H4 (cell line): ENCODE measurements at regions not wholly inside any gene's neighbourhood (a gene's known extent, or its start where the extent isn't known, plus 50 kb on each side); places are given as distances from the start of the nearest gene placed in this dataset.

ENCODE experiments used
- DNase-seq: peaks from one replicate; pipeline ENCODE4 v3.0.0-alpha.2; 2015; ENCODE audit warnings: low spot score

- DNase-seq: no peak
Observed at GRCh38 chr2:205902041-205902899, 183.7 kb downstream of the INO80D start.

DNA sequence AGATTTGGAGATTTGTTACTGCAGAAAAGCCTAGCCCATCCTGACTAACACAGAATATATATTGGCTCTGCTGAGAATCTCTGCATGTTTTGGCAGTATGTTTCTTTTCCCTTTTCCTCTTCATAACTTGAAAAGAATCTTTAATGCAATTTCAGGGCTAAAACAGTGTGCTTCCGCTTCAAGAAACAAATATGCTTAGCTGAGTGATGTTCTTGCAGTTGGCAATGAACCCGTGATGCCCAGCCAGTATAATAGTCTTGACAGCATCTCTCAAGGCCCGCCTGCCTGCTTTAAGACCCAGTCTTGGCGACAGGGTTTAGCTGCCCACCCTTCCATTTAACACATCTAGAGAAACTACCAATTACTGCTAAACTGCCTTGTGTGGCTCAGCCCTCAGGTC lies 184.5 kb downstream of the INO80D start:
- no peak for DNase-seq

- DNase-seq: no peak
Observed at GRCh38 chr2:205898744-205899143, 187.2 kb downstream of the INO80D start.

GRCh38 chr2:205895981-205896655 lies 189.9 kb downstream of the INO80D start:
- DNase-seq: no peak

DNA sequence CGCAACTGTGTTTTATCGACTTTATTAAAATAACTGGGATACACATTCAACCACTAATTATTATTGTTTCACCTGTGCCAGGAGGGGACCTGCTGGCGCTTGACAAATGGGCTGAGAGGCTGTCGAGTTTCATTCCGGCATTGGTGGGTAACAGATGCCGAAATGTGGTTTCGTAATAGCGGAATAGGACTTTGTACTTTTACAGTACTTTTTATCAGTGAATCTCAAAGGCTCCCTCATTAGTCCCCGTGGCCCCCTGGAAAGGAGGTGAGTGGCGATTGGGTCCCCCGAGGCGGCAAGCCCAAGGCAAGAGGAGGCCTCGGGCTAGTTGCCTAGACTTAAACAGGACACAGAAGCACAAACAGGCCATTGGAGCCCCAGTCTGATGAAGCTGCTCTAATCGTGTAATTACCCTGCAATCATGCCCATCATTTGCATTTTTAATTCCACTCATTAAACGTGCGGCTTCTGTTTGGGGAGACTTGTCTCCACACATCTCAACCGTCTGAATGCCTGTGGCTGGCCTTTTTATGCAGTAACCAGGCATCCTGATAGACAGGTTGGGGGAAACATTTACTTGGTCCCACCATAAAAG lies 193.2 kb downstream of the INO80D start:
- DNase-seq: no peak

DNA sequence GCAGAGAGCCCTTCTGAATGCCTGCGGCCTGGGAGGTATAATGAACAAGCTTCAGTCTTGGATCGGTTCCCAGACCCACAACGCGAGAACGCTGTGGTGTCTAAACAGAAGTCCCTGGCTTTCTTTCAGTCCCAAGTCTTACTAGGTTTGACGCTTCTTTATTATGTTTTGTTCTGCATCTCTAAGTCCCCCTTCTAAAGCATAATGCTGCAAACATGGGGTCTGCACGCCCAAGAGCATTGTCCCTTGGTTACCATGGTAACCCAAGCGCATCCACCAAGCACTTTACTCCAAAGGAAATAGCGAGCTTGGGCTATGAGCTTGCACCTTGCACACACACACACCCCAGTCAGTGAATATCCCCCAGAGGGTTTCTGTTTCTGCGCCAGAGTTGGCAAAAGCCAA lies 193.7 kb downstream of the INO80D start:
- peak; percentile 39 for DNase-seq

DNA sequence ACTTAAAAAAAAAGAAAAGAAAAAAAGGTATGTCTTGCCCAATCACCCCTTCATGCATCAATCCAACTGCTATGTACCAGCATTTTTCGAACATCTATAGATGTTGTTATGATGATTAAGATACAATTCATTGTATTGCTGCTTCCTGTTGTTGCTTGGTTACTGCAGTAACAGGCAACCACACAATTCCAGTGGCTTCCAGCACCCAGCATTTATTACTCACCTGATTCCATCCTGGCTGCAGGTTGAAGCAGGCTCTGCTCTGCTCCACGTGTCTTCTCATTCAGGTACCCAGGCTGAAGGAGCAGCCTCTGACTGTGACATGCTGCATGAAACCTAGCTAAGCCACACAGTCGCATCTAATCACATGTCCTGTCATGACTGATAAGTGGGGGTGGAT lies 196.9 kb downstream of the INO80D start:
- no peak for DNase-seq

GRCh38 chr2:205887637-205888036 lies 198.3 kb downstream of the INO80D start:
- DNase-seq: no peak

DNA sequence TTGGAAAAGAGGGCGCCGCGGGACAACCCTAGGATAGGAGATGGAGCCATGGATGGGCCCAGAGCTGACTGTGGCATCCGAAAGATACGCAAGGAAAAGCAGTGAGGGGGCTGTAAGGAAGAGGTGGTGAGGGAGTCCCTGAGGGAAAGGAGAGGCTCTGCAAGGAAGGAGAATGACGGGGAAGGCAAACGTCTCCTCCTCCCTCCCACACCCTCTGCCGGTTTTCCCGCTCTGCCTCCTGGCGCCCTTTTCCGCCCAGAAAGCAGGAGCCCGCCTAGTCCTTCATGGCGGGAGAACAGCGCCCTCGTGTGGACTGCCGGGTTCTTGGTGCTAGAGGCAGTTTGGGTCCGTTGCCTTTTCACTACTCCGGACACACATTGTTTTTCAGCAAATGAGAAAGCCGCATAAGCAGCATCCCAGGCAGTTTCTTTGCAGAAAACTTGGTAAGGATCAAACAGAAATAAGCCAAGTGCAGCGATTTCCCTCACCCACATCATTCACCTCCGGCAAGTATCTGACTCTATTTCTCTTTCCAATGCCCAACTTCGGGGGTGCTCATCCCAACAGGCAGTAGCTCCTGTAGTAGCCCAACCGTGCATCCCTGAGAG lies 200.4 kb downstream of the INO80D start:
- DNase-seq: peak; percentile 80

DNA sequence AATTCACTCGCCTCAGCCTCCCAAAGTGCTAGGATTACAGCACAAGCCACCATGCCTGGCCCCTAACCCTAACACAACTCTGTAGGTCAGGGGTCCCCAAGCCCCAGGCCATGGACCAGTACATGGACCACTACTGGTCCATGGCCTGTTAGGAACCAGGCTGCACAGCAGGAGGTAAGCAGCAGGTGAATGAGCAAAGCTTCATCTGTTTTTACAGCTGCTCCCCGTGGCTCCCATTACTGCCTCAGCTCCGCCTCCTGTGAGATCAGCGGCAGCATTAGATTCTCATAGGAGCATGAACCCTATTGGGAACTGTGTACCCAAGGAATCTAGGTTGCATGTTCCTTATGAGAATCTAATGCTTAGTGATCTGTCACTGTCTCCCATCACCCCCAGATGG lies 201.7 kb downstream of the NRP2 start:
- no peak for DNase-seq

DNA sequence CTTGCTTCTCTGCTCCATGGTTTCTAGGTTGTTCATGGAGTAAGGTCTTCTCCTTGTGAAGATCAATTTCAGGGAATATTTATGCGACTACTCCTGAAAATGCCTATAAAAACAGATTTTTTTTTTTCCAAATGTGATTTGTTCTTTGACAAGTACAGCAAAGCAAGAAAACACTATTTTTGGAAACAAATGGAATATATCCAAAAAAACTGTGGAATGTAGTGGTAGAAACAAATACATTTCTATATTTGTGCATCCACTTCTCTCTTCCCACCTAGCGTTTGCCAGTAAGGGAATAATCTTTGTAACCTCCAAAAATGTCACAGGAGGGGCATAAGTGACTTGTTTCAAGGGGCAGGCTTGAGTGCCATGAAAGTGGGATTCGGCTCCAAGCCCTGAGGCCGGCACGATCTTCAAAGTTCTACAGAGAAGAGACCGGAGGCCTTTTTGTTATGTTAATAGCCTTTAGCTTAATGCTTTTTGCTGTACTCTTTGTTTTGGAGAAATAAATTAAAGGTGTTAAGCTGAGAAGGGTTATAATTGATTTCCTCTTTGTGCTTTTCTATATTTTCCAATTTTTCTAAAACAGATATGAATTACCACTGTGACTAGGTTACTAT lies 200.6 kb downstream of the NRP2 start:
- no peak for DNase-seq

GRCh38 chr2:205880048-205880447 lies 197.7 kb downstream of the NRP2 start:
- DNase-seq: no peak

GRCh38 chr2:205878999-205879762 lies 196.9 kb downstream of the NRP2 start:
- no peak for DNase-seq

GRCh38 chr2:205877496-205877895 lies 195.2 kb downstream of the NRP2 start:
- DNase-seq: no peak

GRCh38 chr2:205876127-205876526 lies 193.8 kb downstream of the NRP2 start:
- DNase-seq: no peak

DNA sequence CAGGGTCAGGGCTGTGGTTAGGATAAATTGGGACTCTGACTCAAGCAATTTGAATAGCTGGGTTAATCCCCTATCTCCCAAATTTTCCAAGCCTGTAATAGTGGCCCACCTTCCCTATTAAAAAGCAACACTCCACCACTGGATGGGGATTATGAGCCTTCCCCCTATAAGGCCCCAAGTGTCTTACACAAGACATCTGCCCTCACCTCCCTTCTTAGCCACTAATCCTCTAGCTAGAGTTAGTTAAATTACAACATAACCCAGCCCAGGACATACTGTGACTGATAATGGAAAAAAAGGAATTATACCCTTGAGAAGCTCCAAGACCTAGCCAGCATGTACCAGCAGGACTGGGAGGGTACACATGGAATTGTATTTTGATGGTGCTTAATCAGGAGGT lies 190.4 kb downstream of the NRP2 start:
- DNase-seq: no peak

- DNase-seq: no peak
Observed at GRCh38 chr2:205869439-205869838, 187.1 kb downstream of the NRP2 start.

GRCh38 chr2:205868773-205869333 lies 186.6 kb downstream of the NRP2 start:
- peak; percentile 90 for DNase-seq

GRCh38 chr2:205868053-205868452 lies 185.8 kb downstream of the NRP2 start:
- no peak for DNase-seq

DNA sequence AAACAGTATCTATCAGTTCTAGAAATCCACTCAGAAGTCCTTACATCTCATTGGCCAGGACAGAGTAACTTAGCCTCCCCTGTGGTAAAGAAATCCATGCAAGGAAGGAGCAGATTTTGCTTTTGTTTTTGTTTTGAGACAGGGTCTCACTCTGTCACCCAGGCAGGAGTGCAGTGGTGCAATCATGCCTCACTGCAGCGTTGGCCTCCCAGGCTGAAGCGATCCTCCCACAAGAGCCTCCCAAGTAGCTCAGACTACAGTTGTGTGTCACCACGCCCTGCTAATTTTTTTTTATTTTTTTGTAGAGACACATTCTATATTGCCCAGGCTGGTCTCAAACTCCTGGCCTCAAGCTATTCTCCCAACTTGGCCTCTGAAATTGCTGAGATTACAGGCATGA lies 185.1 kb downstream of the NRP2 start:
- no peak for DNase-seq

GRCh38 chr2:205865905-205866441 lies 183.7 kb downstream of the NRP2 start:
- peak; percentile 48 for DNase-seq
